Transverse colon (tissue), 3 donors: ENCODE measurements at regions not wholly inside any gene's neighbourhood (a gene's known extent, or its start where the extent isn't known, plus 50 kb on each side); places are given as distances from the start of the nearest gene placed in this dataset.

Experiments used
- EP300 ChIP-seq: sonication (generic); formaldehyde crosslinking; IDR thresholded peaks from one replicate; pipeline ENCODE4 v1.6.1; 2017; ENCODE audit warnings: antibody characterized with exemption, low read depth
- POLR2A ChIP-seq: fragments of 450-650 bp; IDR thresholded peaks from one replicate; pipeline ENCODE4 v1.6.1; 2016; ENCODE audit warnings: antibody characterized with exemption, mild to moderate bottlenecking, moderate library complexity
- TF ChIP-seq, protein P1 (sequence below), 5 experiments: fragments of 200-600 bp in 3 of 5; fragments of 450-650 bp in 2 of 5; sonication (generic) in 3 of 5; IDR thresholded peaks; 1 replicate in 2 of 5; 2 replicates in 3 of 5; pipeline ENCODE4 v1.5.1; 2016 to 2017; ENCODE audit warnings: antibody characterized with exemption in 5 of 5, inconsistent platforms in 3 of 5, mild to moderate bottlenecking in 2 of 5, moderate library complexity in 1 of 5

DNA sequence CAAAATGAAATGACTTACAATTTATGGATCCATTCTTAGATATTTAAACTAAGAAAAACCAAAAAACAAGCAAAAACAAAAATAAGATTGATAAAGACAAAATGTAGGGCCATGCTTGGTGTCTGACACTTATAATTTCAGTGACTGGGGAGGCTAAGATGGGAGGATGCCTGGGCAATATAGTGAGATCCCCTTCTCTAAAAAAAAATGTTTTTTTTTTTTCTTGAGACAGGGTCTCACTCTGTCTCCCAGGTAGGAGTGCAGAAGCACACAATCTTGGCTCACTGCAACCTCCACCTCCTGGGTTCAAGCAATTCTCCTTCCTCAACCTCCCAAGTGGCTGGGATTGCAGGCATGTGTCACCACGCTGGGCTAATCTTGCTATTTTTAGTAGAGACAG, 92.4 kb downstream of the HFE start:
- TF ChIP-seq, protein P1, sequence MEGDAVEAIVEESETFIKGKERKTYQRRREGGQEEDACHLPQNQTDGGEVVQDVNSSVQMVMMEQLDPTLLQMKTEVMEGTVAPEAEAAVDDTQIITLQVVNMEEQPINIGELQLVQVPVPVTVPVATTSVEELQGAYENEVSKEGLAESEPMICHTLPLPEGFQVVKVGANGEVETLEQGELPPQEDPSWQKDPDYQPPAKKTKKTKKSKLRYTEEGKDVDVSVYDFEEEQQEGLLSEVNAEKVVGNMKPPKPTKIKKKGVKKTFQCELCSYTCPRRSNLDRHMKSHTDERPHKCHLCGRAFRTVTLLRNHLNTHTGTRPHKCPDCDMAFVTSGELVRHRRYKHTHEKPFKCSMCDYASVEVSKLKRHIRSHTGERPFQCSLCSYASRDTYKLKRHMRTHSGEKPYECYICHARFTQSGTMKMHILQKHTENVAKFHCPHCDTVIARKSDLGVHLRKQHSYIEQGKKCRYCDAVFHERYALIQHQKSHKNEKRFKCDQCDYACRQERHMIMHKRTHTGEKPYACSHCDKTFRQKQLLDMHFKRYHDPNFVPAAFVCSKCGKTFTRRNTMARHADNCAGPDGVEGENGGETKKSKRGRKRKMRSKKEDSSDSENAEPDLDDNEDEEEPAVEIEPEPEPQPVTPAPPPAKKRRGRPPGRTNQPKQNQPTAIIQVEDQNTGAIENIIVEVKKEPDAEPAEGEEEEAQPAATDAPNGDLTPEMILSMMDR (IDR thresholded peaks at IDR 0.05), result no peak
- TF ChIP-seq EP300 (no peak), POLR2A (no peak)
